Liver (tissue), 8 donors: ENCODE measurements at regions not wholly inside any gene's neighbourhood (a gene's known extent, or its start where the extent isn't known, plus 50 kb on each side); places are given as distances from the start of the nearest gene placed in this dataset.

Source experiments
- DNase-seq: peaks from one replicate; pipeline ENCODE4 v3.0.0-alpha.2; 2017; ENCODE audit warnings: low spot score
- H3K27ac ChIP-seq, 2 donors: one replicate each; pipeline ENCODE4 v1.7.0; 2013; ENCODE audit warnings: inconsistent platforms in 2 of 2, low read length in 2 of 2, control low read depth in 1 of 2, low read depth in 1 of 2, mild to moderate bottlenecking in 1 of 2
- H3K27me3 ChIP-seq, 4 donors: one replicate each; pipeline versions ENCODE4 v1.6.1 to v1.7.0; 2013; ENCODE audit warnings: low read length in 3 of 4, inconsistent platforms in 1 of 4, mild to moderate bottlenecking in 1 of 4, moderate library complexity in 1 of 4; ENCODE audit not compliant: control insufficient read depth in 4 of 4, insufficient read depth in 4 of 4
- H3K36me3 ChIP-seq, 4 donors: one replicate each; pipeline versions ENCODE4 v1.6.1 to v1.7.0; 2013; ENCODE audit warnings: low read length in 3 of 4, mild to moderate bottlenecking in 3 of 4, low read depth in 1 of 4, moderate library complexity in 1 of 4; ENCODE audit not compliant: control insufficient read depth in 4 of 4, insufficient read depth in 3 of 4
- H3K4me1 ChIP-seq, 4 donors: one replicate each; pipeline versions ENCODE4 v1.6.1 to v1.7.0; 2013; ENCODE audit warnings: low read length in 3 of 4, mild to moderate bottlenecking in 3 of 4, moderate library complexity in 1 of 4; ENCODE audit not compliant: control insufficient read depth in 4 of 4, insufficient read depth in 4 of 4
- H3K4me3 ChIP-seq, 3 donors: one replicate each; pipeline versions ENCODE4 v1.6.1 to v1.7.0; 2013; ENCODE audit warnings: low read length in 3 of 3, control low read depth in 1 of 3, low read depth in 1 of 3, mild to moderate bottlenecking in 1 of 3
- H3K9ac ChIP-seq, 2 donors: one replicate each; pipeline ENCODE4 v1.7.0; 2013; ENCODE audit warnings: low read length in 2 of 2, mild to moderate bottlenecking in 2 of 2, moderate library complexity in 2 of 2, control low read depth in 1 of 2, low read depth in 1 of 2
- H3K9me3 ChIP-seq, 4 donors: one replicate each; pipeline versions ENCODE4 v1.6.1 to v1.7.0; 2013; ENCODE audit warnings: low read length in 3 of 4; ENCODE audit not compliant: control insufficient read depth in 4 of 4
- EGR1 ChIP-seq, 2 donors: IDR thresholded peaks; 2 replicates each; pipeline ENCODE4 v1.6.1; 2016 to 2018; ENCODE audit warnings: antibody characterized with exemption in 2 of 2, low read depth in 2 of 2
- FOXA1 ChIP-seq: IDR thresholded peaks from 2 replicates; pipeline ENCODE4 v1.6.1; 2016; ENCODE audit warnings: antibody characterized with exemption
- FOXA2 ChIP-seq: IDR thresholded peaks from 2 replicates; pipeline ENCODE4 v1.6.1; 2016; ENCODE audit warnings: antibody characterized with exemption
- GABPA ChIP-seq, 2 donors: IDR thresholded peaks in 1 of 2; conservative IDR thresholded peaks in 1 of 2; 2 replicates each; pipeline ENCODE4 v1.6.1; 2016; ENCODE audit warnings: antibody characterized with exemption in 2 of 2, mild to moderate bottlenecking in 1 of 2, moderate library complexity in 1 of 2
- HNF4A ChIP-seq, 2 donors: conservative IDR thresholded peaks; 2 replicates each; pipeline ENCODE4 v1.6.1; 2016; ENCODE audit warnings: antibody characterized with exemption in 2 of 2, mild to moderate bottlenecking in 2 of 2
- HNF4G ChIP-seq: IDR thresholded peaks from 2 replicates; pipeline ENCODE4 v1.6.1; 2016; ENCODE audit warnings: antibody characterized with exemption
- JUND ChIP-seq, 2 donors: IDR thresholded peaks; 2 replicates each; pipeline ENCODE4 v1.6.1; 2016; ENCODE audit warnings: antibody characterized with exemption in 2 of 2
- NR2F2 ChIP-seq: IDR thresholded peaks from 2 replicates; pipeline ENCODE4 v1.6.1; 2016; ENCODE audit warnings: antibody characterized with exemption
- RAD21 ChIP-seq, 2 donors: IDR thresholded peaks; 2 replicates each; pipeline ENCODE4 v1.6.1; 2016; ENCODE audit warnings: antibody characterized with exemption in 2 of 2, mild to moderate bottlenecking in 2 of 2
- RXRA ChIP-seq, 2 donors: IDR thresholded peaks; 2 replicates each; pipeline ENCODE4 v1.6.1; 2017 to 2018; ENCODE audit warnings: antibody characterized with exemption in 2 of 2, mild to moderate bottlenecking in 1 of 2
- SP1 ChIP-seq: IDR thresholded peaks from 2 replicates; pipeline ENCODE4 v1.6.1; 2018; ENCODE audit warnings: antibody characterized with exemption, mild to moderate bottlenecking
- WGBS: extraction: QIAGEN DNeasy Blood & Tissue Kit; methylation state at CpG from one replicate; pipeline ENCODE4 v1.1.7; 2013; 5-methylcytosine and 5-hydroxymethylcytosine counted together
- TF ChIP-seq, protein P1 (sequence below): fragments of 150-350 bp; IDR thresholded peaks from 2 replicates; pipeline ENCODE4 v1.5.1; 2017; ENCODE audit warnings: improper control_type of control experiment, low read depth, low read length; ENCODE audit not compliant: missing input control
- TF ChIP-seq, protein P2 (sequence below): IDR thresholded peaks from 2 replicates; pipeline ENCODE4 v1.6.1; 2016; ENCODE audit warnings: antibody characterized with exemption
- TF ChIP-seq, protein P3 (sequence below): IDR thresholded peaks from 2 replicates; pipeline ENCODE4 v1.6.1; 2016; ENCODE audit warnings: antibody characterized with exemption
- TF ChIP-seq, protein P4 (sequence below): IDR thresholded peaks from 2 replicates; pipeline ENCODE4 v1.6.1; 2016; ENCODE audit warnings: antibody characterized with exemption, mild to moderate bottlenecking
- donor health status: healthy.
- donor health status: healthy.
- donor health status: healthy.
- donor health status: healthy.
- donor health status: healthy.

DNA sequence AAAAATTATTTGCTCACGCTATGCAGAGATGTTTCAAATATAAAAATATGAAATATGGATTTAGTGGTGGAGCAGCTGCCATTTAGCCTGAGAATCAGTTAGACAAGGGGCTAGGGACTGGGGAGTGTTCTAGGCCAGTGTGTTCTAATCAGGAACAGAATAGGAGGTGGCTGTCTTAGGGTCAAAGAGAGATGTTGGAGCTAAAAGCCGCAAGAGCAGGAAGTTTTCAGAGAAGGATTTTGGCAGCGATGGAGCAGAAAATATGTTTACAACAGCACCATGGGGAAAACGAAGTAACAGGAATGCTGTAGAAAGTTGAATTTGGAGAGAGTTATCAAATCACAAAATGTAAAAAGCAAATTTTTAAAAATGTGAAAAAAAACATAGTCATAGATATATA, 314.0 kb upstream of the SEMA3A start (continued):
- TF ChIP-seq, protein P1, sequence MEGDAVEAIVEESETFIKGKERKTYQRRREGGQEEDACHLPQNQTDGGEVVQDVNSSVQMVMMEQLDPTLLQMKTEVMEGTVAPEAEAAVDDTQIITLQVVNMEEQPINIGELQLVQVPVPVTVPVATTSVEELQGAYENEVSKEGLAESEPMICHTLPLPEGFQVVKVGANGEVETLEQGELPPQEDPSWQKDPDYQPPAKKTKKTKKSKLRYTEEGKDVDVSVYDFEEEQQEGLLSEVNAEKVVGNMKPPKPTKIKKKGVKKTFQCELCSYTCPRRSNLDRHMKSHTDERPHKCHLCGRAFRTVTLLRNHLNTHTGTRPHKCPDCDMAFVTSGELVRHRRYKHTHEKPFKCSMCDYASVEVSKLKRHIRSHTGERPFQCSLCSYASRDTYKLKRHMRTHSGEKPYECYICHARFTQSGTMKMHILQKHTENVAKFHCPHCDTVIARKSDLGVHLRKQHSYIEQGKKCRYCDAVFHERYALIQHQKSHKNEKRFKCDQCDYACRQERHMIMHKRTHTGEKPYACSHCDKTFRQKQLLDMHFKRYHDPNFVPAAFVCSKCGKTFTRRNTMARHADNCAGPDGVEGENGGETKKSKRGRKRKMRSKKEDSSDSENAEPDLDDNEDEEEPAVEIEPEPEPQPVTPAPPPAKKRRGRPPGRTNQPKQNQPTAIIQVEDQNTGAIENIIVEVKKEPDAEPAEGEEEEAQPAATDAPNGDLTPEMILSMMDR, result no peak
- no peak for TF ChIP-seq NR2F2
- TF ChIP-seq EGR1 (IDR thresholded peaks at IDR 0.05; ENCODE audit: low read depth in 2 of 2), result no peak
- TF ChIP-seq, protein P2, sequence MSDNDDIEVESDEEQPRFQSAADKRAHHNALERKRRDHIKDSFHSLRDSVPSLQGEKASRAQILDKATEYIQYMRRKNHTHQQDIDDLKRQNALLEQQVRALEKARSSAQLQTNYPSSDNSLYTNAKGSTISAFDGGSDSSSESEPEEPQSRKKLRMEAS, result no peak

DNA sequence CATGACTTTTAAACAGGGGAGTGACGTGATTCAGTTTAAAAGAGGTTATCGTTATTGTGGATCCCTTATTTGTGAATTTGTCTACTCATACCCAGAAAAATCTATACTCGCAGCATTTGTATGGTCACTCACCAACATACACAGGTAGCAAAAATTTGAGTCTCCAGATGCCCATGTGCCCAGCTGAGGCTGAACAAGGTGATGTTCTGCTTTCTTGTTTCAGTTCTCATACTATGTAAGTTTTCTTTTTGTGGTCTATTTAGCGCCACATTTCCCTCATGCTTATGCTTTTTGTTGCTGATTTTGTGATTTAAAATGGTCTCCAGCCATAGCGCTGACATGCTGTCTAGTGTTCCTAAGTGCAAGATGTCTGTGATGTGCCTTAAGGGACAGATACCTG, 312.9 kb upstream of the SEMA3A start:
- no peaks in the 10 kb centered on the region for H3K9me3 ChIP-seq
- no peaks in the 10 kb centered on the region for H3K36me3 ChIP-seq
- no peak overlapping the region for H3K4me3 ChIP-seq
- H3K27ac ChIP-seq, result no peak overlapping the region
- no peaks in the 10 kb centered on the region for H3K4me1 ChIP-seq
- TF ChIP-seq FOXA2 (no peak), GABPA (IDR thresholded peaks at IDR 0.05 in 1 of 2, conservative IDR thresholded peaks at IDR 0.05 in 1 of 2) (no peak), JUND (IDR thresholded peaks at IDR 0.05) (no peak), SP1 (no peak), NR2F2 (no peak), RXRA (IDR thresholded peaks at IDR 0.05) (no peak)
- TF ChIP-seq, protein P1, result no peak
- TF ChIP-seq, protein P3, sequence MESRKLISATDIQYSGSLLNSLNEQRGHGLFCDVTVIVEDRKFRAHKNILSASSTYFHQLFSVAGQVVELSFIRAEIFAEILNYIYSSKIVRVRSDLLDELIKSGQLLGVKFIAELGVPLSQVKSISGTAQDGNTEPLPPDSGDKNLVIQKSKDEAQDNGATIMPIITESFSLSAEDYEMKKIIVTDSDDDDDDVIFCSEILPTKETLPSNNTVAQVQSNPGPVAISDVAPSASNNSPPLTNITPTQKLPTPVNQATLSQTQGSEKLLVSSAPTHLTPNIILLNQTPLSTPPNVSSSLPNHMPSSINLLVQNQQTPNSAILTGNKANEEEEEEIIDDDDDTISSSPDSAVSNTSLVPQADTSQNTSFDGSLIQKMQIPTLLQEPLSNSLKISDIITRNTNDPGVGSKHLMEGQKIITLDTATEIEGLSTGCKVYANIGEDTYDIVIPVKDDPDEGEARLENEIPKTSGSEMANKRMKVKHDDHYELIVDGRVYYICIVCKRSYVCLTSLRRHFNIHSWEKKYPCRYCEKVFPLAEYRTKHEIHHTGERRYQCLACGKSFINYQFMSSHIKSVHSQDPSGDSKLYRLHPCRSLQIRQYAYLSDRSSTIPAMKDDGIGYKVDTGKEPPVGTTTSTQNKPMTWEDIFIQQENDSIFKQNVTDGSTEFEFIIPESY, result no peak
- 83% methylated on average over 5 of the region's 5 CpGs for WGBS
- no peaks in the 10 kb centered on the region for H3K27me3 ChIP-seq
- no peak overlapping the region for H3K9ac ChIP-seq
- no peak for DNase-seq

DNA sequence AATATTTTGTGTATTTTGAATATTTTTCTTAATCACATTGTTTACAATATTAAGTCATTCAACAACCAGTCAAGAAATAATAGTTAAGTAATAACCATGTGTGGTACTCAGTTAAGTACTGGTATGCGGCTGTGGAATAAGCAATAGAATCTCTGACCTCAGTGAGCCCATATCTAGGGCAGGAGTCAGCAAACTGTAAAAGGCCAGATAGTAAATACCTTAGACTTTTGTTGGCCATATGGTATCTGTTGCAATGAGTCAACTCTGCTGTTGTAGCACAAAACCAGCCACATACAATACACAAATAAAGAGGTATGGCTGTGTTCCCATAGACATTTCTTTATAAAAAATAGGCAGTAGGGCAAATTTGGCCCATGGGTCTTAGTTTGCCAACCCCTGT, 311.6 kb upstream of the SEMA3A start:
- DNase-seq, result no peak

More for the DNA sequence above, 311.6 kb upstream of the SEMA3A start:
- no peaks in the 10 kb centered on the region for H3K4me1 ChIP-seq
- no peaks in the 10 kb centered on the region for H3K36me3 ChIP-seq
- no peak for TF ChIP-seq FOXA1
- TF ChIP-seq HNF4A (conservative IDR thresholded peaks at IDR 0.05), result no peak
- no peak for TF ChIP-seq JUND (IDR thresholded peaks at IDR 0.05)
- TF ChIP-seq RAD21 (IDR thresholded peaks at IDR 0.05), result no peak
- TF ChIP-seq GABPA (IDR thresholded peaks at IDR 0.05 in 1 of 2, conservative IDR thresholded peaks at IDR 0.05 in 1 of 2), result no peak
- TF ChIP-seq EGR1 (IDR thresholded peaks at IDR 0.05; ENCODE audit: low read depth in 2 of 2), result no peak
- no peak for TF ChIP-seq HNF4G
- TF ChIP-seq, protein P4, sequence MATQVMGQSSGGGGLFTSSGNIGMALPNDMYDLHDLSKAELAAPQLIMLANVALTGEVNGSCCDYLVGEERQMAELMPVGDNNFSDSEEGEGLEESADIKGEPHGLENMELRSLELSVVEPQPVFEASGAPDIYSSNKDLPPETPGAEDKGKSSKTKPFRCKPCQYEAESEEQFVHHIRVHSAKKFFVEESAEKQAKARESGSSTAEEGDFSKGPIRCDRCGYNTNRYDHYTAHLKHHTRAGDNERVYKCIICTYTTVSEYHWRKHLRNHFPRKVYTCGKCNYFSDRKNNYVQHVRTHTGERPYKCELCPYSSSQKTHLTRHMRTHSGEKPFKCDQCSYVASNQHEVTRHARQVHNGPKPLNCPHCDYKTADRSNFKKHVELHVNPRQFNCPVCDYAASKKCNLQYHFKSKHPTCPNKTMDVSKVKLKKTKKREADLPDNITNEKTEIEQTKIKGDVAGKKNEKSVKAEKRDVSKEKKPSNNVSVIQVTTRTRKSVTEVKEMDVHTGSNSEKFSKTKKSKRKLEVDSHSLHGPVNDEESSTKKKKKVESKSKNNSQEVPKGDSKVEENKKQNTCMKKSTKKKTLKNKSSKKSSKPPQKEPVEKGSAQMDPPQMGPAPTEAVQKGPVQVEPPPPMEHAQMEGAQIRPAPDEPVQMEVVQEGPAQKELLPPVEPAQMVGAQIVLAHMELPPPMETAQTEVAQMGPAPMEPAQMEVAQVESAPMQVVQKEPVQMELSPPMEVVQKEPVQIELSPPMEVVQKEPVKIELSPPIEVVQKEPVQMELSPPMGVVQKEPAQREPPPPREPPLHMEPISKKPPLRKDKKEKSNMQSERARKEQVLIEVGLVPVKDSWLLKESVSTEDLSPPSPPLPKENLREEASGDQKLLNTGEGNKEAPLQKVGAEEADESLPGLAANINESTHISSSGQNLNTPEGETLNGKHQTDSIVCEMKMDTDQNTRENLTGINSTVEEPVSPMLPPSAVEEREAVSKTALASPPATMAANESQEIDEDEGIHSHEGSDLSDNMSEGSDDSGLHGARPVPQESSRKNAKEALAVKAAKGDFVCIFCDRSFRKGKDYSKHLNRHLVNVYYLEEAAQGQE, result no peak
- no peak for TF ChIP-seq RXRA (IDR thresholded peaks at IDR 0.05)
- no peak for TF ChIP-seq FOXA2
- no peak overlapping the region for H3K9ac ChIP-seq
- H3K4me3 ChIP-seq, result no peak overlapping the region
- H3K27me3 ChIP-seq, result no peaks in the 10 kb centered on the region
- no peak overlapping the region for H3K27ac ChIP-seq
- H3K9me3 ChIP-seq, result no peaks in the 10 kb centered on the region
- WGBS, result 71% methylated on average over 1 of the region's 1 CpG
